Activated T-helper 9 cell treated with anti-CD3 and anti-CD28 coated beads, Interleukin-2, amount 50 U/mL, for 16 hours (primary cell): ENCODE measurements at regions not wholly inside any gene's neighbourhood (a gene's known extent, or its start where the extent isn't known, plus 50 kb on each side); places are given as distances from the start of the nearest gene placed in this dataset.

Source experiments
- DNase-seq: peaks from one replicate; pipeline ENCODE4 v3.0.0-alpha.2; 2020; ENCODE audit warnings: low read depth

GRCh38 chr10:63708421-63708820 is 187.2 kb downstream of the REEP3 start:
- DNase-seq, result no peak

GRCh38 chr10:63710703-63711102 is 189.5 kb downstream of the REEP3 start:
- DNase-seq, result no peak

- DNase-seq, result no peak
These were observed 190.2 kb downstream of the REEP3 start for GRCh38 chr10:63711361-63711760.

GRCh38 chr10:63711867-63712716 is 190.9 kb downstream of the REEP3 start:
- no peak for DNase-seq

GRCh38 chr10:63712717-63713115 is 191.5 kb downstream of the REEP3 start:
- DNase-seq, result no peak

- DNase-seq, result no peak
These were observed 192.3 kb downstream of the REEP3 start for GRCh38 chr10:63713191-63714144.

- DNase-seq, result no peak
These were observed 194.9 kb downstream of the REEP3 start for GRCh38 chr10:63716016-63716580.

- DNase-seq, result no peak
These were observed 196.0 kb downstream of the REEP3 start for GRCh38 chr10:63717027-63717715.

GRCh38 chr10:63718006-63718405 is 196.8 kb downstream of the REEP3 start:
- no peak for DNase-seq

GRCh38 chr10:63718421-63718820 is 197.2 kb downstream of the REEP3 start:
- no peak for DNase-seq

- no peak for DNase-seq
These were observed 198.1 kb downstream of the REEP3 start for GRCh38 chr10:63719226-63719856.

GRCh38 chr10:63720072-63720537 is 198.9 kb downstream of the REEP3 start:
- no peak for DNase-seq

GRCh38 chr10:63720676-63721075 is 199.5 kb downstream of the REEP3 start:
- no peak for DNase-seq

- DNase-seq, result no peak
These were observed 201.3 kb downstream of the REEP3 start for GRCh38 chr10:63722537-63722936.

GRCh38 chr10:63723320-63723719 is 202.1 kb downstream of the REEP3 start:
- DNase-seq, result no peak

- no peak for DNase-seq
These were observed 202.5 kb downstream of the REEP3 start for GRCh38 chr10:63723741-63724140.

GRCh38 chr10:63724922-63725321 is 203.7 kb downstream of the REEP3 start:
- DNase-seq, result no peak

- DNase-seq, result no peak
These were observed 205.7 kb downstream of the REEP3 start for GRCh38 chr10:63726867-63727266.

GRCh38 chr10:63727636-63728035 is 206.4 kb downstream of the REEP3 start:
- DNase-seq, result no peak

GRCh38 chr10:63735305-63735704 is 214.1 kb downstream of the REEP3 start:
- no peak for DNase-seq

- DNase-seq, result no peak
These were observed 217.2 kb downstream of the REEP3 start for GRCh38 chr10:63738410-63738809.
